Type B pancreatic cell (in vitro differentiated cells): ENCODE measurements at regions not wholly inside any gene's neighbourhood (a gene's known extent, or its start where the extent isn't known, plus 50 kb on each side); places are given as distances from the start of the nearest gene placed in this dataset.

Source experiments
- DNase-seq: peaks from one replicate; pipeline ENCODE4 v3.0.0; 2021; ENCODE audit warnings: mixed read lengths; ENCODE audit not compliant: unreplicated experiment; ENCODE audit errors: extremely low spot score
- H3K27ac Mint-ChIP-seq: 2 replicates; pipeline ENCODE4 v1.8.0; 2021; ENCODE audit warnings: mild to moderate bottlenecking, mixed read lengths
- H3K27me3 Mint-ChIP-seq: 2 replicates; pipeline ENCODE4 v1.8.0; 2021; ENCODE audit warnings: mixed read lengths
- H3K36me3 Mint-ChIP-seq: 2 replicates; pipeline ENCODE4 v1.8.0; 2021; ENCODE audit warnings: mixed read lengths
- H3K4me1 Mint-ChIP-seq: one replicate; pipeline ENCODE4 v1.8.0; 2021; ENCODE audit warnings: mixed read lengths; ENCODE audit not compliant: unreplicated experiment
- H3K4me3 Mint-ChIP-seq: 2 replicates; pipeline ENCODE4 v1.8.0; 2021; ENCODE audit warnings: mild to moderate bottlenecking, mixed read lengths
- H3K9me3 Mint-ChIP-seq: 2 replicates; pipeline ENCODE4 v1.8.0; 2021; ENCODE audit warnings: mixed read lengths
- TF ChIP-seq, protein P1 (sequence below): fragments of 200-600 bp; sonication (generic); conservative IDR thresholded peaks from 2 replicates; pipeline ENCODE4 v1.5.0; 2021; ENCODE audit warnings: antibody characterized with exemption, mild to moderate bottlenecking

DNA sequence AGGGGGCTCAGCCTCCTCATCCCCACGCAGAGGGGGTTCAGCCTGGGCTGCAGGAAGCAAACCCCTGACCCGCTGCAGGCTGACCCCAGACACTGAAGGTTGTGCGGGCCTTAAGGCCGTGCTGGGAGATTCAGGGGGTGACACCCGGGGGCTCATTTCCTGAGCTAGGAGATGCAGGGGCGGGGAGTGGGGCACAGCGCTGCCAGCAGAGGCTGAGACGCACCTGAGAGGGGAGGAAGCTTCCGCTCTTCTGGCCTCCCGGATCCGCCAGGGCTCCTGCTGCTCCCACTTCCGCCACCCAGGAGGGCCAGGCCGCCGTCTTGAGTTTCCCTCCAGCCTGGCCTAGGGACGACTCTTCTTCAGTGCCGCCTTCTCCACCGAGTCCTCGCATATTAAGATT lies 173.2 kb upstream of the FOXF1 start:
- Mint-ChIP-seq H3K4me3 (no peak overlapping the region), H3K9me3 (no peaks in the 10 kb centered on the region), H3K4me1 (peaks cover 4% of the 10 kb centered on the region), H3K36me3 (no peaks in the 10 kb centered on the region), H3K27ac (no peak overlapping the region), H3K27me3 (peaks cover 69% of the 10 kb centered on the region)
- DNase-seq: no peak
- TF ChIP-seq, protein P1, sequence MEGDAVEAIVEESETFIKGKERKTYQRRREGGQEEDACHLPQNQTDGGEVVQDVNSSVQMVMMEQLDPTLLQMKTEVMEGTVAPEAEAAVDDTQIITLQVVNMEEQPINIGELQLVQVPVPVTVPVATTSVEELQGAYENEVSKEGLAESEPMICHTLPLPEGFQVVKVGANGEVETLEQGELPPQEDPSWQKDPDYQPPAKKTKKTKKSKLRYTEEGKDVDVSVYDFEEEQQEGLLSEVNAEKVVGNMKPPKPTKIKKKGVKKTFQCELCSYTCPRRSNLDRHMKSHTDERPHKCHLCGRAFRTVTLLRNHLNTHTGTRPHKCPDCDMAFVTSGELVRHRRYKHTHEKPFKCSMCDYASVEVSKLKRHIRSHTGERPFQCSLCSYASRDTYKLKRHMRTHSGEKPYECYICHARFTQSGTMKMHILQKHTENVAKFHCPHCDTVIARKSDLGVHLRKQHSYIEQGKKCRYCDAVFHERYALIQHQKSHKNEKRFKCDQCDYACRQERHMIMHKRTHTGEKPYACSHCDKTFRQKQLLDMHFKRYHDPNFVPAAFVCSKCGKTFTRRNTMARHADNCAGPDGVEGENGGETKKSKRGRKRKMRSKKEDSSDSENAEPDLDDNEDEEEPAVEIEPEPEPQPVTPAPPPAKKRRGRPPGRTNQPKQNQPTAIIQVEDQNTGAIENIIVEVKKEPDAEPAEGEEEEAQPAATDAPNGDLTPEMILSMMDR: no peak

GRCh38 chr16:86337581-86338402 lies 172.5 kb upstream of the FOXF1 start:
- Mint-ChIP-seq H3K4me3 (no peak overlapping the region), H3K4me1 (peaks cover 4% of the 10 kb centered on the region), H3K9me3 (no peaks in the 10 kb centered on the region), H3K27me3 (peaks cover 69% of the 10 kb centered on the region), H3K36me3 (no peaks in the 10 kb centered on the region), H3K27ac (no peak overlapping the region)
- TF ChIP-seq, protein P1: no peak
- no peak for DNase-seq

- peaks cover 70% of the 10 kb centered on the region for H3K27me3 Mint-ChIP-seq
Observed at GRCh38 chr16:86338403-86339115, 171.8 kb upstream of the FOXF1 start.

DNA sequence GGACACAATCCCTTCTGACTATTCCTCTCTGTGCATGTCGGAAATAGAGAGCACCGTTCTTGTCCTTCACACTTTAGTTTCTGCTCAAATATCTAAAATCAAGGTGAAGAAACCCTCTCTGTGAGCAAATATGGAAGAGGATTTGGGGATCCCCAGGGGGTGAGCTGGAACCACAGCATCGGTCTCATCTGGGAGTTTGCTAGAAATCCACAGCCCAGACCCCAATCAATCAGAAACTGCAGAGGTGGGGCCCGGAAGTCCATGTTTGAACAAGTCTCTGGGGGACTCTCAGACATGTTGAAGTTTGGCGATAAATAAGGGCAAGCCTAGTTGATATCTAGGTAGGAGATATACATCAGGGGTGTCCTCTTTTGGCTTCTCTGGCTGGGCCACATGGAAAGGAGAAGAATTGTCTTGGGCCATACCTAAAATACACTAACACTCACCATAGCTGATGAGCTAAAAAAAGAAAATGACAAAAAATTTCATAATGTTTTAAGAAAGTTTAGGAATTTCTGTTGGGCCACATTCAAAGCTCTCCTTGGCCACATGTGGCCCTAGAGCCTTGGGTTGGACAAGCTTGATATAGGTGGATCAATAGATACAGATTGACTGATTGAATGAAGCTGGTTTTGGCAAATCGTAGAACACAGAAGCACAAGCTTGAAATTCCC lies 168.0 kb upstream of the FOXF1 start:
- H3K4me1 Mint-ChIP-seq: peaks cover 28% of the 10 kb centered on the region
- H3K27ac Mint-ChIP-seq: no peak overlapping the region
- H3K27me3 Mint-ChIP-seq: peaks cover 90% of the 10 kb centered on the region
- TF ChIP-seq, protein P1: no peak
- no peaks in the 10 kb centered on the region for H3K36me3 Mint-ChIP-seq
- no peak for DNase-seq
- H3K9me3 Mint-ChIP-seq: no peaks in the 10 kb centered on the region
- H3K4me3 Mint-ChIP-seq: no peak overlapping the region

More at GRCh38 chr16:86338403-86339115, 171.8 kb upstream of the FOXF1 start:
- H3K36me3 Mint-ChIP-seq: no peaks in the 10 kb centered on the region
- no peak overlapping the region for H3K27ac Mint-ChIP-seq
- TF ChIP-seq, protein P1: no peak
- H3K9me3 Mint-ChIP-seq: no peaks in the 10 kb centered on the region
- no peak for DNase-seq
- H3K4me1 Mint-ChIP-seq: peaks cover 11% of the 10 kb centered on the region
- no peak overlapping the region for H3K4me3 Mint-ChIP-seq

- TF ChIP-seq, protein P1: no peak
- DNase-seq: no peak
- peak overlapping the region; percentile 72 for H3K4me3 Mint-ChIP-seq
- peaks cover 94% of the 10 kb centered on the region for H3K27me3 Mint-ChIP-seq
- H3K9me3 Mint-ChIP-seq: no peaks in the 10 kb centered on the region
- no peaks in the 10 kb centered on the region for H3K36me3 Mint-ChIP-seq
- no peak overlapping the region for H3K27ac Mint-ChIP-seq
- peaks cover 28% of the 10 kb centered on the region for H3K4me1 Mint-ChIP-seq
Observed at GRCh38 chr16:86343027-86343795, 167.1 kb upstream of the FOXF1 start.
